HG03354 (cell line): ENCODE measurements at regions not wholly inside any gene's neighbourhood (a gene's known extent, or its start where the extent isn't known, plus 50 kb on each side); places are given as distances from the start of the nearest gene placed in this dataset.

Experiments used
- ATAC-seq: cut with Tn5 transposase; IDR thresholded peaks from one replicate; pipeline ENCODE4 v1.9.1; 2021; ENCODE audit warnings: mild to moderate bottlenecking; ENCODE audit not compliant: unreplicated experiment, poor library complexity, severe bottlenecking

GRCh38 chr15:52975941-52976449 lies 185.9 kb upstream of the ONECUT1 start:
- no peak for ATAC-seq

- ATAC-seq: no peak
Observed at GRCh38 chr15:52963865-52964264, 173.7 kb upstream of the ONECUT1 start.

GRCh38 chr15:52960283-52960682 lies 170.1 kb upstream of the ONECUT1 start:
- ATAC-seq: no peak

- no peak for ATAC-seq
Observed at GRCh38 chr15:52943746-52944145, 153.6 kb upstream of the ONECUT1 start.

GRCh38 chr15:52936489-52936888 lies 146.4 kb upstream of the ONECUT1 start:
- ATAC-seq: no peak

- ATAC-seq: no peak
Observed at GRCh38 chr15:52925130-52925529, 135.0 kb upstream of the ONECUT1 start.

- no peak for ATAC-seq
Observed at GRCh38 chr15:52924630-52925029, 134.5 kb upstream of the ONECUT1 start.

GRCh38 chr15:52923626-52924025 lies 133.5 kb upstream of the ONECUT1 start:
- ATAC-seq: no peak

- ATAC-seq: no peak
Observed at GRCh38 chr15:52922871-52923270, 132.7 kb upstream of the ONECUT1 start.

GRCh38 chr15:52912172-52912571 lies 122.0 kb upstream of the ONECUT1 start:
- no peak for ATAC-seq

- ATAC-seq: no peak
Observed at GRCh38 chr15:52893338-52893737, 103.2 kb upstream of the ONECUT1 start.

GRCh38 chr15:52879904-52880303 lies 89.8 kb upstream of the ONECUT1 start:
- no peak for ATAC-seq

GRCh38 chr15:52879145-52879544 lies 89.0 kb upstream of the ONECUT1 start:
- no peak for ATAC-seq

GRCh38 chr15:52876991-52877663 lies 87.0 kb upstream of the ONECUT1 start:
- ATAC-seq: no peak

- no peak for ATAC-seq
Observed at GRCh38 chr15:52872036-52872818, 82.1 kb upstream of the ONECUT1 start.

- ATAC-seq: no peak
Observed at GRCh38 chr15:52870015-52870414, 79.9 kb upstream of the ONECUT1 start.

GRCh38 chr15:52866698-52867097 lies 76.6 kb upstream of the ONECUT1 start:
- ATAC-seq: no peak

GRCh38 chr15:52862677-52863076 lies 72.5 kb upstream of the ONECUT1 start:
- no peak for ATAC-seq

GRCh38 chr15:52858782-52859176 lies 68.6 kb upstream of the ONECUT1 start:
- ATAC-seq: no peak

- ATAC-seq: no peak
Observed at GRCh38 chr15:52857937-52858781, 68.0 kb upstream of the ONECUT1 start.
